ENCODE measurements at regions not wholly inside any gene's neighbourhood (a gene's known extent, or its start where the extent isn't known, plus 50 kb on each side); places are given as distances from the start of the nearest gene placed in this dataset.
"Not testable (repeated sequence)": the region's sequence is repeated elsewhere in the genome, so short reads cannot be mapped to it uniquely, and the experiment has no call there.

GRCh38 chr2:194526121-194526520 is 1130.9 kb upstream of the SLC39A10 start:
- H3K4me3 Mint-ChIP-seq = no peak overlapping the region
- no peaks in the 10 kb centered on the region for H3K9me3 Mint-ChIP-seq
- no peaks in the 10 kb centered on the region for H3K4me1 Mint-ChIP-seq
- no peaks in the 10 kb centered on the region for H3K36me3 Mint-ChIP-seq
- H3K27me3 Mint-ChIP-seq = no peaks in the 10 kb centered on the region
- DNase-seq = no peak
- H3K27ac Mint-ChIP-seq = no peak overlapping the region

GRCh38 chr2:194514281-194514680 is 1142.7 kb upstream of the SLC39A10 start:
- Mint-ChIP-seq H3K9me3 (peaks cover 7% of the 10 kb centered on the region), H3K4me3 (no peak overlapping the region), H3K27ac (no peak overlapping the region), H3K36me3 (no peaks in the 10 kb centered on the region), H3K4me1 (no peaks in the 10 kb centered on the region), H3K27me3 (no peaks in the 10 kb centered on the region)
- no peak for DNase-seq

GRCh38 chr2:194511070-194511469 is 1146.0 kb upstream of the SLC39A10 start:
- not testable (repeated sequence) for H3K27me3 Mint-ChIP-seq, H3K36me3 Mint-ChIP-seq, DNase-seq, H3K4me3 Mint-ChIP-seq, H3K27ac Mint-ChIP-seq, H3K9me3 Mint-ChIP-seq, H3K4me1 Mint-ChIP-seq

- not testable (repeated sequence) for H3K9me3 Mint-ChIP-seq, H3K4me3 Mint-ChIP-seq, H3K36me3 Mint-ChIP-seq, H3K27ac Mint-ChIP-seq, H3K27me3 Mint-ChIP-seq, DNase-seq, H3K4me1 Mint-ChIP-seq
Measured at GRCh38 chr2:194504876-194505275, 1152.2 kb upstream of the SLC39A10 start.

- Mint-ChIP-seq H3K27ac (no peak overlapping the region), H3K36me3 (no peaks in the 10 kb centered on the region), H3K4me1 (no peaks in the 10 kb centered on the region), H3K9me3 (no peaks in the 10 kb centered on the region), H3K4me3 (no peak overlapping the region), H3K27me3 (no peaks in the 10 kb centered on the region)
- DNase-seq = no peak
Measured at GRCh38 chr2:194495046-194495445, 1162.0 kb upstream of the SLC39A10 start.

DNA sequence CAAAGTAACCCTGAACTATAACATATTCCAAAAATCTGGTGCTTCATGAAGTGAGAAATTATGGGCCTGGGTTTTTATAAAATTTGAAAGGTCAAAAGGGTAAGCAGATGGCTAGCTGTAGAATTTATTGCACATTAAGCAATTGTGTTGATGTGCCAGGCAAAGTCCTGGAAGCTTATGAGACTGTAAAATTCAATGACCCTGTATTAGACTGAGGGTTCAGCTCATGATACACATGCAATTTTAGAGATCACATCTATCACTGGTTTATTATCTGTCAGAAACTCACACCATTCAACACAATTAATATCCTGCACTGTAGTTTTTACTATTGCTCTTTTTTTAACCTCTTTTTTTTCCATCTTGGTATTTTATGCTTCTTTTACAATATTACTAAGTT is 1162.6 kb upstream of the SLC39A10 start:
- Mint-ChIP-seq H3K27me3 (no peaks in the 10 kb centered on the region), H3K36me3 (no peaks in the 10 kb centered on the region), H3K4me3 (no peak overlapping the region), H3K4me1 (no peaks in the 10 kb centered on the region), H3K9me3 (no peaks in the 10 kb centered on the region), H3K27ac (no peak overlapping the region)
- DNase-seq = no peak

- no peak for DNase-seq
- Mint-ChIP-seq H3K9me3 (no peaks in the 10 kb centered on the region), H3K27me3 (no peaks in the 10 kb centered on the region)
Measured at GRCh38 chr2:194491409-194492115, 1165.5 kb upstream of the SLC39A10 start.

DNA sequence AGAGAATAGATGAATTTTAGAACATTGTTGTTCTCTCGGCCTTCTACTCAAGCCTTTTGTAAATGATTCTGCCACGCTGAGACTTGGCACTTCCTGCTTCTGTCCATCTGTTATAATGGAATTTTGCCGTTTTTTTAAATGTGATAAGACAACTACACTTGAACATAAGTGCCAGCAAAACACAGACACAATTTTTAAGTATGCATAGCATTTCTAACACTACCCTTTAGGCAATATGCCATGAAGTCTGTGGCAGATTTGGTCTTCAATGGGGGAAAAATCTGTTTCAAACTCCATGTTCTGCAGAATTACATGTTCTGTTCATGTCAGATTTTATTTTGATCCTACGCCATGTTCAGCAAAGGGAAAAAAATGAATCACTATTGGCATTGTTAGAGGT is 1170.7 kb upstream of the SLC39A10 start:
- no peaks in the 10 kb centered on the region for H3K27me3 Mint-ChIP-seq
- H3K4me3 Mint-ChIP-seq = no peak overlapping the region
- DNase-seq = no peak
- H3K27ac Mint-ChIP-seq = no peak overlapping the region
- H3K36me3 Mint-ChIP-seq = no peaks in the 10 kb centered on the region
- no peaks in the 10 kb centered on the region for H3K9me3 Mint-ChIP-seq
- H3K4me1 Mint-ChIP-seq = no peaks in the 10 kb centered on the region

More at GRCh38 chr2:194491409-194492115, 1165.5 kb upstream of the SLC39A10 start:
- Mint-ChIP-seq H3K27ac (no peak overlapping the region), H3K36me3 (no peaks in the 10 kb centered on the region), H3K4me1 (no peaks in the 10 kb centered on the region), H3K4me3 (no peak overlapping the region)

GRCh38 chr2:194483041-194483440 is 1174.0 kb upstream of the SLC39A10 start:
- DNase-seq = no peak
- H3K9me3 Mint-ChIP-seq = no peaks in the 10 kb centered on the region
- H3K4me1 Mint-ChIP-seq = no peaks in the 10 kb centered on the region
- H3K36me3 Mint-ChIP-seq = no peaks in the 10 kb centered on the region
- no peaks in the 10 kb centered on the region for H3K27me3 Mint-ChIP-seq
- H3K27ac Mint-ChIP-seq = no peak overlapping the region
- H3K4me3 Mint-ChIP-seq = no peak overlapping the region

DNA sequence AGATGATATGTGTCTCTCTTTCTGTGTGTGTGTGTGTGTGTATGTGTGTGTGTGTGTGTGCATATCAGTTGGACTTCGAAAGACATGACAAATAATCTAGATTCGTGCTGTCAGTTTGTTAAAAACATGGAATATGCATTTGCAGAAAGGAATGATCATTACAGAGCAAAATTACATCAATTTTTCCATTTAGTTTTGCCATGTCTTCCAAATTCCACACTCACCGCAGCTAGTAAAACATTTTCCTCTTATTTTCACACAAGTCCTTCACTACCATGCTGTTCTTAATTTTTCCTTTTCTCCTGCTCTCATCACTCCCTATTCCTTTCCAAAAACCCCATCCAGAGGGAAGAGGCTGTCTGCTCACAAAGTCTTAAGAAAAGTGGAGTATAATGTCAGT is 1191.4 kb upstream of the SLC39A10 start:
- Mint-ChIP-seq H3K27ac (no peak overlapping the region), H3K27me3 (no peaks in the 10 kb centered on the region)

DNA sequence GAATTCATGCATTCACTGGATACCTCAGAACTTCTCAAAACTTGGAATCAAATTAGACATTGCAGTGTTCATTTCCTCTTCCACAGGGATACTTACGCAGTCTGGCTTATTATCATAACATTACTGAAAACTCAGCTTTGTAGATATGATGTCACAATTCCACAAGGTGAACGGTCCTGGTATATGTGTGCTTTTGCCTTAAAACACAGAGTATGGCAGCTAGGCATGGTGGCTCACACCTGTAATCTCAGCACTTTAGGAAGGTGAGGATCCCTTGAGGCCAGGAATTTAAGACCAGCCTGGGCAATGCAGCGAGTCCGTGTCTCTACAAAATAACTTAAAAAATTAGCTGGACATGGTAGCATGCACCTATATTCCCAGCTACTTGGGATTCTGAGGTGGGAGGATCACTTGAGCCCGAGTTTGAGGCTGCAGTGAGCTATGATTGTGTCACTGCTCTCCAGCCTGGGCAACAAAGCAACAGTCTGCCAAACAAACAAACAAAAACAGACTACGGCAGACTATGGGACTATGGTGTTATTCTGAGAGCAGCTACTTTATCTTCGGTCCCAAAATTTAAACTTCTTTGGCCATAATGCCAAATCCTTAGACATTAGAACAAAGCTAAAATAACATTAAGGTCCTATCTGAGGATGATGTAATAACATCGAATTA is 1191.9 kb upstream of the SLC39A10 start:
- H3K4me1 Mint-ChIP-seq = no peaks in the 10 kb centered on the region
- H3K4me3 Mint-ChIP-seq = no peak overlapping the region
- no peaks in the 10 kb centered on the region for H3K27me3 Mint-ChIP-seq
- DNase-seq = no peak
- H3K27ac Mint-ChIP-seq = no peak overlapping the region
- no peaks in the 10 kb centered on the region for H3K36me3 Mint-ChIP-seq
- H3K9me3 Mint-ChIP-seq = peaks cover 8% of the 10 kb centered on the region

More for the DNA sequence above, 1191.4 kb upstream of the SLC39A10 start:
- no peak overlapping the region for H3K4me3 Mint-ChIP-seq
- peaks cover 8% of the 10 kb centered on the region for H3K9me3 Mint-ChIP-seq
- no peak for DNase-seq
- no peaks in the 10 kb centered on the region for H3K36me3 Mint-ChIP-seq
- no peaks in the 10 kb centered on the region for H3K4me1 Mint-ChIP-seq

DNA sequence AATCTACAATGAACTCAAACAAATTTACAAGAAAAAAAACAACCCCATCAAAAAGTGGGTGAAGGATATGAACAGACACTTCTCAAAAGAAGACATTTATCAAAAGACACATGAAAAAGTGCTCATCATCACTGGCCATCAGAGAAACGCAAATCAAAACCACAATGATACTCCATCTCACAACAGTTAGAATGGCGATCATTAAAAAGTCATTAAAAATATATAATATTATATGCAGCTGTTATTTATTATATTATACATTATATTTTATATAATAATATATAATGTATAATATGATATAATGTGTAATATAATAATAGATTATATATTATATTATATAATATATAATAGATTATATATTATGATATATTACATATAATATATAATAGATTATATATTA is 1194.1 kb upstream of the SLC39A10 start:
- not testable (repeated sequence) for H3K27ac Mint-ChIP-seq, H3K4me1 Mint-ChIP-seq

DNA sequence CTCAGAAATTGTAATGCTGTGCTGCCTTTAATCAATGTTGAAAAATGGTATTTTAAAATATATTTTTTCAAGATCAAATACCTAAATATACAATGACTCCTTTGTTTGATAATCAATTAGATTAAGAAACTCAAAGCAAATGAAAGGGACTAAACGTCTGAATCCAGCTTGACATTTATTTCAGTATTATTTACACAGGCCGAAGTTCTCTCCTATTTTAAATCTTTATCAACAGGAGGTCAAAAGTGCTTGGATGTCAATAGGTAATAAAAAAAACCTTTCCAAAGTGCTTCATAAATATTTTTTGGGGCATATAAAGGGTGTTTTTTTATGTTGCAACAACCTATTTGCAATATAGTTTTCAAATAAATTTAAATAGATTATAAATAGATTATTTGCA is 1201.7 kb upstream of the SLC39A10 start:
- no peaks in the 10 kb centered on the region for H3K4me1 Mint-ChIP-seq

More for the DNA sequence above, 1194.1 kb upstream of the SLC39A10 start:
- H3K36me3 Mint-ChIP-seq, H3K27me3 Mint-ChIP-seq, DNase-seq, H3K9me3 Mint-ChIP-seq, H3K4me3 Mint-ChIP-seq: not testable (repeated sequence)

DNA sequence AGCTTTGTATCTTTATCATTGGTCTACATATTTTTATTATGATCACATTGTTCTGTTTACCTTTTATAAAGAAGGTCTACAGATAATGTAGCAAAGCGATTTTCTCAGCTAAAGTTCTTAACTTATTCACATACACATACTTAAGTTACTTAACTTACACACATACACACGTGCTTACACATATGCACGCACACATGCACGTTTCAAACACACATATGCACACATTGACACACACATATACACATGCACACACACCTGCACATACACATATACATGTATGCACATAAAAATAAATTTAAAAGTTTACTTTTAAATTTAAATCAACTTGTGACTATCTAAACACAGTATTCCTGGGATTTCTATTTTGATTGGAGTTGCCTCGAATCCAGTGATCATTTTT is 1204.5 kb upstream of the SLC39A10 start:
- no peaks in the 10 kb centered on the region for H3K27me3 Mint-ChIP-seq
- no peak overlapping the region for H3K4me3 Mint-ChIP-seq
- no peaks in the 10 kb centered on the region for H3K36me3 Mint-ChIP-seq
- no peaks in the 10 kb centered on the region for H3K4me1 Mint-ChIP-seq
- no peak overlapping the region for H3K27ac Mint-ChIP-seq
- DNase-seq = no peak
- no peaks in the 10 kb centered on the region for H3K9me3 Mint-ChIP-seq

More for the DNA sequence above, 1201.7 kb upstream of the SLC39A10 start:
- DNase-seq = no peak
- H3K27ac Mint-ChIP-seq = no peak overlapping the region
- no peaks in the 10 kb centered on the region for H3K9me3 Mint-ChIP-seq
- no peaks in the 10 kb centered on the region for H3K36me3 Mint-ChIP-seq
- no peaks in the 10 kb centered on the region for H3K27me3 Mint-ChIP-seq
- H3K4me3 Mint-ChIP-seq = no peak overlapping the region

- Mint-ChIP-seq H3K27me3 (no peaks in the 10 kb centered on the region), H3K36me3 (no peaks in the 10 kb centered on the region), H3K9me3 (peaks cover 5% of the 10 kb centered on the region), H3K27ac (no peak overlapping the region), H3K4me1 (no peaks in the 10 kb centered on the region), H3K4me3 (no peak overlapping the region)
- no peak for DNase-seq
Measured at GRCh38 chr2:194445226-194445625, 1211.8 kb upstream of the SLC39A10 start.

- no peak for DNase-seq
- Mint-ChIP-seq H3K27ac (no peak overlapping the region), H3K36me3 (no peaks in the 10 kb centered on the region), H3K4me3 (no peak overlapping the region), H3K27me3 (no peaks in the 10 kb centered on the region), H3K9me3 (peaks cover 5% of the 10 kb centered on the region), H3K4me1 (no peaks in the 10 kb centered on the region)
Measured at GRCh38 chr2:194443926-194444325, 1213.1 kb upstream of the SLC39A10 start.
